ENCODE measurements at regions not wholly inside any gene's neighbourhood (a gene's known extent, or its start where the extent isn't known, plus 50 kb on each side); places are given as distances from the start of the nearest gene placed in this dataset.
A peak's percentile ranks its signal among the peaks of the same experiment; 100 is the strongest.

GRCh38 chr4:11625211-11625610 is 196.5 kb upstream of the HS3ST1 start:
- H3K9me3 ChIP-seq (ENCODE audit: control insufficient read depth in 1 of 2, insufficient read depth in 1 of 2, low read depth in 1 of 2, low read length in 2 of 2) = no peaks in the 10 kb centered on the region
- no TSS peak for BruUV-seq (replicated peaks)
- H3K36me3 ChIP-seq (ENCODE audit: control insufficient read depth in 1 of 2, insufficient read depth in 2 of 2, low read length in 2 of 2) = no peaks in the 10 kb centered on the region
- DNase-seq (ENCODE audit: low read depth, low spot score) = no peak
- no peak for ATAC-seq
- peak overlapping the region; percentile 60 for H3K4me2 ChIP-seq (ENCODE audit: low read length)
- H2AFZ ChIP-seq (ENCODE audit: low read depth, low read length, poor library complexity, severe bottlenecking) = no peak overlapping the region
- H3K9me2 ChIP-seq (ENCODE audit: insufficient read depth) = no peaks in the 10 kb centered on the region
- RAD21 ChIA-PET (ENCODE audit: low non-redundant PET in 1 of 2, low total read pairs in 2 of 2, uncharacterized antibody in 2 of 2, unreplicated experiment in 2 of 2) = interaction anchor here (0.6 to 2.9 kb wide), 6 partner anchors 10 to 134 kb away, joined by 3 to 9 read pairs (median 4); no protein-coding TSS in a partner anchor
- H3K27me3 ChIP-seq (ENCODE audit: insufficient read depth, low read length) = no peaks in the 10 kb centered on the region
- H3K4me1 ChIP-seq (ENCODE audit: control insufficient read depth in 1 of 2, insufficient read depth in 2 of 2, low read length in 2 of 2) = peaks cover 69 to 93% of the 10 kb centered on the region in 2 experiments
- peak overlapping the region; percentile 68 for H3K9ac ChIP-seq (ENCODE audit: low read length)
- CTCF ChIA-PET = interaction anchor here (0.9 to 2.7 kb wide), 2 partner anchors 90 to 196 kb away, joined by 3 to 5 read pairs; no protein-coding TSS in a partner anchor
- no peaks in the 10 kb centered on the region for H3K79me2 ChIP-seq (ENCODE audit: insufficient read depth, low read length)
- peak; percentile 47 for TF ChIP-seq POLR2A (IDR thresholded peaks at IDR 0.05; ENCODE audit: borderline replicate concordance, extremely low read depth, insufficient read depth, insufficient read length)
- no peak; the same call in 1 of the 2 replicates for TF ChIP-seq POLR2AphosphoS5 (IDR thresholded peaks at IDR 0.05; ENCODE audit: low read depth, low read length)
- H4K20me1 ChIP-seq (ENCODE audit: insufficient read depth) = no peaks in the 10 kb centered on the region
- no peak overlapping the region for H3K4me3 ChIP-seq (replicated peaks in 1 of 2; ENCODE audit: low read depth in 1 of 2, low read length in 2 of 2)
- intact Hi-C loops (cut with micrococcal nuclease) = loop anchor here (2.0 to 5.0 kb wide), 2 partner anchors 97 to 196 kb away; partner anchors contain the start of gene HS3ST1
- H3K27ac ChIP-seq (ENCODE audit: low read depth, low read length) = peak overlapping the region; percentile 94
- POLR2A ChIA-PET = interaction anchor here (0.9 to 6.3 kb wide), 20 partner anchors 8 to 195 kb away, joined by 3 to 60 read pairs (median 4); partner anchors contain the start of gene HS3ST1

GRCh38 chr4:11624370-11624769 is 195.7 kb upstream of the HS3ST1 start:
- ChIA-PET CTCF (interaction anchor here (1.1 to 2.7 kb wide), 4 partner anchors 8 to 195 kb away, joined by 3 to 5 read pairs (median 4); no protein-coding TSS in a partner anchor), RAD21 (ENCODE audit: low non-redundant PET in 1 of 2, low total read pairs in 2 of 2, uncharacterized antibody in 2 of 2, unreplicated experiment in 2 of 2) (interaction anchor here in 1 of 2 experiments (0.6 to 2.9 kb wide), 4 partner anchors 11 to 81 kb away, joined by 3 to 9 read pairs (median 4); no protein-coding TSS in a partner anchor), POLR2A (interaction anchor here (0.9 to 6.3 kb wide), 14 partner anchors 8 to 194 kb away, joined by 3 to 60 read pairs (median 8); partner anchors contain the start of gene HS3ST1)
- Histone ChIP-seq H3K36me3 (ENCODE audit: control insufficient read depth in 1 of 2, insufficient read depth in 2 of 2, low read length in 2 of 2) (no peaks in the 10 kb centered on the region), H3K9ac (ENCODE audit: low read length) (peak overlapping the region; percentile 68), H3K79me2 (ENCODE audit: insufficient read depth, low read length) (no peaks in the 10 kb centered on the region), H2AFZ (ENCODE audit: low read depth, low read length, poor library complexity, severe bottlenecking) (no peak overlapping the region), H3K27ac (ENCODE audit: low read depth, low read length) (peak overlapping the region; percentile 94), H3K4me1 (ENCODE audit: control insufficient read depth in 1 of 2, insufficient read depth in 2 of 2, low read length in 2 of 2) (peaks cover 60 to 87% of the 10 kb centered on the region in 2 experiments), H3K9me3 (ENCODE audit: control insufficient read depth in 1 of 2, insufficient read depth in 1 of 2, low read depth in 1 of 2, low read length in 2 of 2) (no peaks in the 10 kb centered on the region), H3K9me2 (ENCODE audit: insufficient read depth) (no peaks in the 10 kb centered on the region), H3K4me3 (replicated peaks in 1 of 2; ENCODE audit: low read depth in 1 of 2, low read length in 2 of 2) (no peak overlapping the region), H3K4me2 (ENCODE audit: low read length) (peak overlapping the region; percentile 60), H3K27me3 (ENCODE audit: insufficient read depth, low read length) (no peaks in the 10 kb centered on the region), H4K20me1 (ENCODE audit: insufficient read depth) (no peaks in the 10 kb centered on the region)
- intact Hi-C loops (cut with micrococcal nuclease) = loop anchor here (2.0 kb wide), 1 partner anchor 196 kb away; the partner anchor contains the start of gene HS3ST1
- BruUV-seq (replicated peaks) = no TSS peak
- peak; percentile 43 for ATAC-seq
- TF ChIP-seq EZH2phosphoT487 (IDR thresholded peaks at IDR 0.05; ENCODE audit: borderline replicate concordance) = no peak
- no peak for TF ChIP-seq ZBTB33 (IDR thresholded peaks at IDR 0.05; ENCODE audit: extremely low read depth, insufficient replicate concordance, low read length)
- TF ChIP-seq CTCF (IDR thresholded peaks at IDR 0.05 in 2 of 3, conservative IDR thresholded peaks at IDR 0.05 in 1 of 3; ENCODE audit: borderline replicate concordance in 1 of 3, insufficient read depth in 1 of 3, low read depth in 2 of 3, low read length in 2 of 3) = no peak
- no peak for TF ChIP-seq EZH2 (IDR thresholded peaks at IDR 0.05)
- TF ChIP-seq RAD21 (IDR thresholded peaks at IDR 0.05; ENCODE audit: low read depth) = no peak
- 0 out of 2 replicates have a peak, but pooled peaks have one; percentile 20 for TF ChIP-seq POLR2AphosphoS5 (IDR thresholded peaks at IDR 0.05; ENCODE audit: low read depth, low read length)
- no peak for TF ChIP-seq CEBPB (IDR thresholded peaks at IDR 0.05; ENCODE audit: low read depth)
- no peak for TF ChIP-seq JUND (IDR thresholded peaks at IDR 0.05)
- DNase-seq (ENCODE audit: low read depth, low spot score) = peak; percentile 84
